GM12892 (cell line): ENCODE measurements at regions not wholly inside any gene's neighbourhood (a gene's known extent, or its start where the extent isn't known, plus 50 kb on each side); places are given as distances from the start of the nearest gene placed in this dataset.

Experiments used
- DNase-seq: peaks from one replicate; pipeline ENCODE4 v3.0.0; 2011; ENCODE audit not compliant: insufficient read length
- FAIRE-seq: peaks from 2 replicates; lab custom pipeline; 2011; peaks lifted over from hg19 to GRCh38; lab: Jason Lieb, UNC
- POLR2A ChIP-seq: IDR thresholded peaks from 2 replicates; pipeline ENCODE4 v1.6.1; 2011; ENCODE audit warnings: low read depth, low read length, control low read depth
- POLR2AphosphoS5 ChIP-seq: IDR thresholded peaks from 2 replicates; pipeline ENCODE4 v1.6.1; 2011; ENCODE audit warnings: low read depth, low read length, control low read depth
- TAF1 ChIP-seq: IDR thresholded peaks from 2 replicates; pipeline ENCODE4 v1.6.1; 2011; ENCODE audit warnings: low read depth, mild to moderate bottlenecking, control low read depth, low read length, borderline replicate concordance

DNA sequence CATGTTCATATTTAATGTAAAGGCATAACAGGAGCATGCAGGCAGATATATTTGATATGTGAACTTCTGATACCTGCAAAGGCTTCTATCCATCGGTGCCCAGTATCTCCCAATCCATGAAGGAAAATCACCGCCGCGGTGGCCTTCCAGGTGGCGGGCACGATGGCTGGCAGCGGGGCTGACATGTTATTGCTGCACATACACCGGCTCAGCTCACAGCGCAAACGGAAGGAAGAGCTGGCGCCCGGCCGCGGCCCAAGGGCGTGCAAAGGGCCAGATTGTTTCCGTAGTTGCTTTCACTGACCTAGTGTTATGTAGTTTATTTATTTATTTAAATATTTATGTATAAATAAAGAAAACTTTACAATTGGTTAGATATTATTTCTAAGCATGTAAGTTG lies 322.7 kb upstream of the PITX2 start:
- TF ChIP-seq POLR2A (no peak), TAF1 (no peak), POLR2AphosphoS5 (no peak)
- no peak for FAIRE-seq
- no peak for DNase-seq

DNA sequence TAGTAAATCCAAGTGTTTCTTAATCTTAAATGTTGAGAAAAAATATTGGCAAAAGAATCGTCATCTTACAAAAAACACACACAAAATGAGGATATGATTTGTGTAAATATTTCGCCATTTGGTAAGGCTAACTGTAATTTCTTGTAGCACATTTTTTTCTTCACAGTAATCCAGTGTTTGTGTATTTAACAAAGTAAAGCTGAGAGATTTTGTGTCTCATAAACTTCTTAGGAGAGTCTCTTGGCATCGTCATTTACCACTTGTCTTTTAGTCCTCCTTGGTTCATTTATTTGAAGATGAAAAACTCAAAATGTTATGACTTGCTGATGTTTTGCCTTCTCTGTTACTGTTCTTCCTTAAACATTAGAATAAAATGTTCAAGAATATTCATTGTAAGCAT lies 326.7 kb upstream of the PITX2 start:
- no peak for DNase-seq
- TF ChIP-seq POLR2AphosphoS5 (no peak), TAF1 (no peak), POLR2A (no peak)
- no peak for FAIRE-seq

DNA sequence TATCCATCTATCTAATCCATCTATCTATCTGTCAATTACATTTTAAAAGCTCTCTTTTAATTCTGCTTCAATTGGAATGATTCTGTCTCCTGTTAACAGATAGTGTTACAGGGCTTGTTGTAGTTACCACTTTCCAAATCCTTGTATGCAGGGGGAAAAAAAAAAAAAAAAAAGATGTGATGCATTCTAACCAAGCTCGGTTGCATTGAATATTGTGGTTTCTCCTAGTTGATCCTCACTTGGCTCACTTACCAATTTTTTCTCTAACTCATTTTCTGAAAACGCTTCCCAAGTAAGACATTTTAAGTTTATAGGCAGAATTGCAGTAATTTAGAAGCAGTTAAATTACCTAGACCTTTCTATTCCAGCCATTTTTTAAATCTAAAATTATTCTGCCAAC lies 327.9 kb upstream of the PITX2 start:
- DNase-seq: no peak
- FAIRE-seq: no peak

DNA sequence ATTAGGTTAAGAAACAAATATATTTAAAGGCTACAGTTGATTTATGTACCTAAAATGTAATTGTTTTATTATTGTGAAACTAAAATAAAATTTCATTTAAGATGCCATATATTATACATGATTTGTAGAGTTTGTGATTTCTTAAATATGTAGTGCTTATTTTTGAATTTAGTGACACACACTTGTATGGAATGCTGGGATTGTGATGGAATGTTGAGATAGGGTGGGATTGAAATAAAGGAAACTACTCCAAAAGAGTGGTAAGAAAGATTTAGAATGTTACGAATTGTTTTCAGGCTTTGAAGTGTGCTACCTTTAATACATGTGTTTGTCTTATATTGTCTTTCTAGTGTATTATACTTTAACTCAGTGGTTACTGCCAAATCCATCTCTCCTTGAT lies 330.3 kb upstream of the PITX2 start:
- TF ChIP-seq TAF1 (no peak), POLR2AphosphoS5 (no peak)
- DNase-seq (no peak), FAIRE-seq (no peak)

More for the DNA sequence above, 327.9 kb upstream of the PITX2 start:
- TF ChIP-seq POLR2AphosphoS5: no peak
- no peak for TF ChIP-seq POLR2A

DNA sequence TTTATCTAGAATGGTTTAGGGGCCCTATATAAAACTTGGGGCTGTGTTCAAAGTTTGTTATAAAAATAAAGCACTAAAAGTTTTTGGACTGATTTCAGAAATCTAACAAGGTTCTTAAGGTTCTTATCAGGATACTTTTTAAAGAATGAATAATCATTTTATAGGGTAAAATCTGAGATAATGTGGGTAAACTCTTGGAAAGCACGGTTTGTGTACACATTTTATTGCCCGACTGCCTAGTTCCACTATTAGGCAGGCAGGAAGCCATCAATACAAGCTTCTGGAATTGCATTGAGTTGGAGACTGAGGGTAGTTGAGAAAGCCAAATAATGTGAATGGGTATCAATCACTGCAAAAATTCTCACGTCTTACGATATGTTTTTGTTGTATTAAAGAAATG lies 331.0 kb upstream of the PITX2 start:
- no peak for DNase-seq
- TF ChIP-seq POLR2AphosphoS5 (no peak), POLR2A (no peak), TAF1 (no peak)
- no peak for FAIRE-seq

DNA sequence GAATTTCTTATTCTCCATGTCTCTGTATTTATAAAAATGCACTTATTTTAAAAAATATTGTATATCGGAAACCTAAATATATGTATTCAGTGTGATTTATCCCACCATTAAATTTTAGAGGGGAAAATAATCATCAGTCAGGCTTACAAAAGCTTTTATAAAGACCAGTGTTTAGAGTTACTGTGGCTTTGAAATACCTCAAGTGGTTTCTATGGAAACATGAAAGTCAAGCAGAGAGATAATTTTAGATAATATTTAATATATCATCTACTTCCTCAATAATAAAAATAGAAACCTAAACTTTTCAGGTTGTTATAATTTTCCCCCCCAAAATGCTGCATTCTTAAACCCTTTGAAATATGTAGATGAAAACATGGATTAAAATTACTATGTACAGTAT lies 332.9 kb upstream of the PITX2 start:
- no peak for TF ChIP-seq POLR2AphosphoS5
- FAIRE-seq (no peak), DNase-seq (no peak)

DNA sequence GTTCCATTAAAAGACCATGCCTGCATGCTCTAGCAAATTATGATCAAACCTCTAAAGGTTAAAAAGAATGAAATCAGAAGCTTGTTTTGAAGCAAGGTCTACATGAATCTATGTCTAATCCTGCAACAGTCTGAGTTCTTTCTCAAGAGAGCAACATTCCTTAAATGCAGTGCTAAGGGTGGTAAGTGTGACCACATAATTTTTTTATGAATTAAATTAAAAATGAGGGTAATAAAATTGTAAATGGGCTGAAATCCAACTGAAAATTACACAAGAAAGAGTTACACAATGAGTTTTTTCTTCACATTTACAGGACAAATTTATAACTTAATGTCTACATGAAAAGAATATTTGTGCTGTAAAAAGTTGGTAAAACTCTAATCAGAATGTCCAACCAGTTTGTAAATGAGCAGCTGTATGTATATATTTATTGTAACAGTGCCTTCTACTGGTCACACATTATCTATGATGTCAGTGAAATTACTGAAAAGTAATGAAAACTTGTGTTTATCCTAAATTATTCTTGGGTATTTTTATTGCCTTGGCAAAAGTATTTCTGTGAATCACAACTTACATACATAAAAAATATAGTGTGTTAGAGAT lies 336.3 kb upstream of the PITX2 start:
- no peak for DNase-seq
- TF ChIP-seq POLR2AphosphoS5: no peak
- TF ChIP-seq TAF1: no peak
- TF ChIP-seq POLR2A: no peak
- FAIRE-seq: no peak

DNA sequence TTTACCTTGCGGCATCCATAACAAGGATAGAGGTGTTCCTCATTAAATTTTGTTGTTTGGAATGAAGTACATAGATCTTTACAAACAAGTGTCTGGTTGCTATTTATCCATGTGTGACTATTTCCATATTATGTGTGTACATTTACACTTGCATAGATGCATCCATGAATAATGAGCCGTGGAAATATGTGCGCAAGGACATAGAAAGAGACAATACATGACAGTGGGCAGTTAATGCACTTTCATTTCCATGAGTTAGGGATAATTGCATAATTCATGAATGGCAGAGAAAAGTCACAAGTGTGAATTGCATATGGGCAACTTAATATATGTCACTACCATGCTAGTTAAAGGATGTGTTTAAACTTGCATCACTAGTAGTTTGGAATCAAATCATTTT lies 338.2 kb upstream of the PITX2 start:
- DNase-seq (no peak), FAIRE-seq (no peak)
- TF ChIP-seq TAF1 (no peak), POLR2A (no peak), POLR2AphosphoS5 (no peak)

DNA sequence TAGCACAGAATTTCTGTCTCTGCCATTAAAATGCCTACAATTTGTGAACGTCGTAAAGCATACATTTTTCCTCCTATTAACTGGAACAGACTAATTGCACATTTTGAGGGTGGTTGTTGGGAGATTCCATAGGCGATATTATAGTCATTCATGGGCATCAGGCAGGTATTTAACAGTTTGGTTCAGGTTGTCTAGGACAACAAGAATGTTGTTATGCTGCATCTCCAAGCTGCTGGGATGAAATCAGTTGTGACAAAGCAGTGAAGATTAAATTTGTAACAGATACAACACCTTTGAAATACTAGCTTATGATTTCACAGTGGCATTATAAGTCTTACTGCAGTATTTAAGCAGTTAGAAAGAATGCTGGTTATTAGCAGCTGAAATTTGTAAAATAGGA lies 339.7 kb upstream of the PITX2 start:
- TF ChIP-seq POLR2A: no peak
- no peak for FAIRE-seq
- no peak for DNase-seq

DNA sequence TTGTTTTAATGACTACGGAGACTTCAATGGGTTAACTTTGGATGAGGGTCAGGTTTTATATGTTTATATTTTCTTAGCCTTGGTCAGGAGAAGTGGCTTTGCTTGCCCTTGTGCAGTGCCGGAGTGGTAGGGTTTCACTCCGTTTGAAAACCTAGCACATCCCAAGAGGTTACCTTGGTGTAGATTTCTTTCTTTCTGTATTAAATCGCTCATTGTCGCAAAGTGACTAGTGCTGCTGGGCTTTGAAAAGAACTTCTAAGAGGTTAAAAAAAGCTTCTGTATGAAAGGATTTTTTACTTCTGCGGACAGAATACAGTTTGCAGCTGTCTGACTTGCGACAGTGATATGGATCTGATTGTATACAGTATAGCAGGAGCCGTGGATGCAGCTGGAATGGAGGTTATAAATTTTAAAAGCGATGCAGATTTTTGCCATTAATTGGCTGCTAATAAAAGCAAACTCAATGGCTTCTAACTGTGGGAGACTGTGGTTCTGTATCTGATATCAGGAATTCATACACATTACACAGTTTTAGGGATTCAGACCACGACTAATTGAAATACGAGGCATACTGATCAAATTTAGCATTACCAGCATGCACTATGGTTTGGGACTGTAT lies 340.9 kb upstream of the PITX2 start:
- no peak for FAIRE-seq
- TF ChIP-seq POLR2AphosphoS5 (no peak), TAF1 (no peak), POLR2A (no peak)
- no peak for DNase-seq

DNA sequence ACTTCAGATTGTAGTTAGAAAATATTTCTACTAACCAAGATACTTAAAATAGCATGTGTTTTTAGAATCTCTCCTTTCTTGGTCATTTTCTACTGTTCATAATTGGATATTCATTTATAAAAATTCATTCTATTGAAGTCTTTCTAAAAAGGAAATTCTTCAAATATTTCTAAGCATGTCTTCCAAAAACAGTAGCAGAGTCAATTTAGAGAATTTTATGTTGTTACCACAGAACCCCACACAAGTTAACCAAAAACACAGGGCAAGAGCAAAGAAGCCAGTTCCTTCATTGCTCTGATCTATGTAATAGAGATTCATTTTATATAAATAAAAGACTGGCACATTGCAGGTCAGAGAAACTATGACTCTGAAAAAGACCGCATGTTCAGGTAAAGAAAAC lies 345.1 kb upstream of the PITX2 start:
- DNase-seq (no peak), FAIRE-seq (no peak)
- TF ChIP-seq POLR2A (no peak), POLR2AphosphoS5 (no peak), TAF1 (no peak)

DNA sequence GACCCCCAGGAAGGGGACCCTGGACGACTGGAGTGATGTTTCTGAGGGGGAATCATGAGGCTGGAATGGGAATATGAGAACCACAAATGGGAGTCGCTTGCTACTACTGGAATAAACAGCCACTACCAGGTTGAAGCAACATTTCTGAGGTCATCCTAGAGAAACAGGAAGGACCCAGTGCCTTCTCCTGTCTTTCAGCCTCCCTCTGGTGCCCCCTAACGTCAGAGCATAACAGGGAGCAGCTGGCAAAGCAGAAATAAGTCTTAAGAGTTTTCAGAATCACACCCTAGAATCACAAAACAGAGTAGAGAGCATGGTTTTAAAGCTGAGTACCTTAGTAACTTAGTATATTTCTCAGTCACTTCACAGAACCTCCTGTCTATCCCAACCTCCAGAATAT lies 347.8 kb upstream of the PITX2 start:
- FAIRE-seq (no peak), DNase-seq (no peak)
- TF ChIP-seq TAF1 (no peak), POLR2AphosphoS5 (no peak), POLR2A (no peak)

DNA sequence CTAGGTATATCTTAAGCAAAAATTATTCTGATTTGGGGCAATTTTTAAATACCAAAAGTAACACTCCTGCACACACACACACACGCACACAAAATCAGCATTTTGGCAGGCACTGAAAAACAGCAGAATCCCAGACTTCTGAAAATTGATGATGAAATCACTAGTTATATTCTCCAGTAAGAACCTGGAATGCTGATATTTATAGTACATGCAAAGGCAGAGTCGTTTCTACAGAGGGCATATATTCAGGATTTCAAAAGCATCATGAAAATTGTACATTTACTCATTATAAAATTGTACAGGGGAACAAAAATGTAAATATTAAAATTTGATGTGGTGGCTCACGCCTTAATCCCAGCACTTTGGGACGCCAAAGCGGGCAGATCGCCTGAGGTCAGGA lies 352.5 kb upstream of the PITX2 start:
- FAIRE-seq: no peak
- no peak for DNase-seq
- TF ChIP-seq POLR2A: no peak
- TF ChIP-seq TAF1: no peak
- TF ChIP-seq POLR2AphosphoS5: no peak

DNA sequence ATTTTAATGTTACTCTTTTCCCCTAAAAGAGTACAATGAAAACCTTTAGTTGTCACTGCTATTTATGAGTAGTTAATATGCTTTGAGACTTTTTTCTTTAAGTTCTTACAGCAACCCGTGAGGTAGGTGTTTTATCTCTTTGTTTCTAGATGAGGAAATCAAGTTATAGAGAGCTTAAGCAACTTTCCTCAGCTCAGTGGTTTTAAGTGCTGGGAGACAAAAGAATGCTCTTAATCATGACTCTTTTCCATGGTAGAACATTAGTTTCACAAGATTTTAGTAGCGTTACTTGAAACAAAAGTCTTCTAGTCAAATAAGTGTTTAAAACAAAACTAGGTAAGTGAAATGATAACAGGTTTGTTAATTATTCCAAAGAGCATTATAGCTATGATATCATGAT lies 354.7 kb upstream of the PITX2 start:
- FAIRE-seq (no peak), DNase-seq (no peak)
- TF ChIP-seq POLR2A: no peak
- TF ChIP-seq POLR2AphosphoS5: no peak
- no peak for TF ChIP-seq TAF1
